ENCODE measurements at regions not wholly inside any gene's neighbourhood (a gene's known extent, or its start where the extent isn't known, plus 50 kb on each side); places are given as distances from the start of the nearest gene placed in this dataset.

GRCh38 chr5:135129307-135129706 is 95.3 kb upstream of the PITX1 start:
- DNase-seq (ENCODE audit: low read depth, low spot score) (no peak), FAIRE-seq (no peak)
- dilution Hi-C loops (cut with MboI; ENCODE audit: extremely low pct_ligation_motif_present, low sequenced_read_pairs): no loop called here
- TF ChIP-seq EZH2 (IDR thresholded peaks at IDR 0.05; ENCODE audit: low read length) (no peak), CTCF (optimal IDR thresholded peaks at IDR 0.05 in 1 of 3, IDR thresholded peaks at IDR 0.05 in 1 of 3, conservative IDR thresholded peaks at IDR 0.05 in 1 of 3; ENCODE audit: extremely low read depth in 1 of 3, insufficient read depth in 2 of 3, low read length in 3 of 3) (no peak)
- Histone ChIP-seq H3K9ac (ENCODE audit: control insufficient read depth, extremely low read depth, insufficient read depth, low read length) (no peak overlapping the region), H3K9me1 (ENCODE audit: control insufficient read depth, extremely low read depth, insufficient read depth, low read length) (no peaks in the 10 kb centered on the region), H3K36me3 (ENCODE audit: control insufficient read depth in 2 of 2, extremely low read depth in 1 of 2, insufficient read depth in 2 of 2, low read length in 2 of 2) (no peaks in the 10 kb centered on the region), H3K79me2 (ENCODE audit: control insufficient read depth, insufficient read depth, low read length) (no peaks in the 10 kb centered on the region), H3K4me1 (ENCODE audit: control insufficient read depth, extremely low read depth, insufficient read depth, low read length) (peaks cover 26% of the 10 kb centered on the region), H2AFZ (ENCODE audit: control insufficient read depth, low read length) (no peak overlapping the region), H4K20me1 (ENCODE audit: control insufficient read depth, extremely low read depth, insufficient read depth, low read length) (peaks cover 2% of the 10 kb centered on the region), H3K27me3 (ENCODE audit: control insufficient read depth, extremely low read depth, insufficient read depth, low read length) (peaks cover 6% of the 10 kb centered on the region), H3K4me3 (ENCODE audit: control insufficient read depth in 2 of 3, extremely low read depth in 1 of 3, insufficient read depth in 2 of 3, low read depth in 1 of 3, low read length in 3 of 3) (no peak overlapping the region), H3K27ac (ENCODE audit: control insufficient read depth, insufficient read depth, low read length) (no peak overlapping the region), H3K4me2 (ENCODE audit: control insufficient read depth, extremely low read depth, insufficient read depth, low read depth, low read length) (peak overlapping the region; percentile 19), H3K9me3 (ENCODE audit: control insufficient read depth, low read depth, low read length) (no peaks in the 10 kb centered on the region)

- Histone ChIP-seq H3K27me3 (ENCODE audit: control insufficient read depth, extremely low read depth, insufficient read depth, low read length) (peaks cover 12% of the 10 kb centered on the region), H4K20me1 (ENCODE audit: control insufficient read depth, extremely low read depth, insufficient read depth, low read length) (peaks cover 2% of the 10 kb centered on the region), H2AFZ (ENCODE audit: control insufficient read depth, low read length) (no peak overlapping the region), H3K4me2 (ENCODE audit: control insufficient read depth, extremely low read depth, insufficient read depth, low read depth, low read length) (no peak overlapping the region), H3K27ac (ENCODE audit: control insufficient read depth, insufficient read depth, low read length) (no peak overlapping the region), H3K4me1 (ENCODE audit: control insufficient read depth, extremely low read depth, insufficient read depth, low read length) (peaks cover 26% of the 10 kb centered on the region), H3K36me3 (ENCODE audit: control insufficient read depth in 2 of 2, extremely low read depth in 1 of 2, insufficient read depth in 2 of 2, low read length in 2 of 2) (no peaks in the 10 kb centered on the region), H3K4me3 (ENCODE audit: control insufficient read depth in 2 of 3, extremely low read depth in 1 of 3, insufficient read depth in 2 of 3, low read depth in 1 of 3, low read length in 3 of 3) (no peak overlapping the region), H3K9me1 (ENCODE audit: control insufficient read depth, extremely low read depth, insufficient read depth, low read length) (no peaks in the 10 kb centered on the region), H3K9me3 (ENCODE audit: control insufficient read depth, low read depth, low read length) (no peaks in the 10 kb centered on the region), H3K9ac (ENCODE audit: control insufficient read depth, extremely low read depth, insufficient read depth, low read length) (no peak overlapping the region), H3K79me2 (ENCODE audit: control insufficient read depth, insufficient read depth, low read length) (no peaks in the 10 kb centered on the region)
- dilution Hi-C loops (cut with MboI; ENCODE audit: extremely low pct_ligation_motif_present, low sequenced_read_pairs): no loop called here
- TF ChIP-seq EZH2 (IDR thresholded peaks at IDR 0.05; ENCODE audit: low read length): no peak
- TF ChIP-seq CTCF (optimal IDR thresholded peaks at IDR 0.05 in 1 of 3, IDR thresholded peaks at IDR 0.05 in 1 of 3, conservative IDR thresholded peaks at IDR 0.05 in 1 of 3; ENCODE audit: extremely low read depth in 1 of 3, insufficient read depth in 2 of 3, low read length in 3 of 3): no peak
- DNase-seq (ENCODE audit: low read depth, low spot score) (no peak), FAIRE-seq (no peak)
These were observed 94.3 kb upstream of the PITX1 start for GRCh38 chr5:135128361-135128760.
